ENCODE measurements at regions not wholly inside any gene's neighbourhood (a gene's known extent, or its start where the extent isn't known, plus 50 kb on each side); places are given as distances from the start of the nearest gene placed in this dataset.

GRCh38 chr9:1442105-1442504 is 391.9 kb downstream of the DMRT2 start:
- TF ChIP-seq EZH2 (IDR thresholded peaks at IDR 0.05; ENCODE audit: low read length) = no peak
- TF ChIP-seq CTCF (optimal IDR thresholded peaks at IDR 0.05 in 1 of 3, IDR thresholded peaks at IDR 0.05 in 1 of 3, conservative IDR thresholded peaks at IDR 0.05 in 1 of 3; ENCODE audit: extremely low read depth in 1 of 3, insufficient read depth in 2 of 3, low read length in 3 of 3) = no peak
